K562 (cell line): ENCODE measurements at regions not wholly inside any gene's neighbourhood (a gene's known extent, or its start where the extent isn't known, plus 50 kb on each side); places are given as distances from the start of the nearest gene placed in this dataset.

ENCODE experiments used
- ATAC-seq: fragments of 200-7000 bp; cut with Tn5 transposase; 3 replicates; pipeline ENCODE4 v1.9.1; 2020; ENCODE audit warnings: moderate library complexity
- BruUV-seq: library from RNA; stranded (reverse); fragments of 400-500 nt; replicated peaks from 2 replicates; lab custom pipeline; 2021; lab: Mats Ljungman, UMichigan
- CTCF ChIA-PET: fragments of 300-600 bp; formaldehyde crosslinking; extraction: SDS; loops from one replicate; lab custom pipeline; 2021; ENCODE audit warnings: low intra/inter-chr PET ratio; lab: Yijun Ruan, JAX
- POLR2A ChIA-PET: fragments of 300-600, 350-650 bp; sonication (Branson Sonifier 250); formaldehyde crosslinking; extraction: SDS; loops from one replicate; lab custom pipeline; 2021; ENCODE audit warnings: antibody characterized with exemption, inconsistent platforms; lab: Yijun Ruan, JAX
- DNase-seq, 4 experiments: peaks; one replicate each; pipeline versions ENCODE4 v3.0.0 to v3.0.0-alpha.2; 2011 to 2018; ENCODE audit warnings: low spot score in 3 of 4, mixed read lengths in 3 of 4; ENCODE audit errors: extremely low read depth in 1 of 4
- FAIRE-seq: peaks from 2 replicates; lab custom pipeline; 2011; peaks lifted over from hg19 to GRCh38; lab: Jason Lieb, UNC
- H2AFZ ChIP-seq: 2 replicates; pipeline ENCODE4 v1.6.0; 2011; ENCODE audit warnings: low read depth, low read length, control low read depth, inconsistent platforms
- H3K27ac ChIP-seq: fragments of 200-600 bp; 3 replicates; pipeline ENCODE4 v1.8.0; 2011; ENCODE audit warnings: low read depth, mild to moderate bottlenecking, control low read depth, inconsistent platforms, low read length, moderate library complexity, mixed read lengths; ENCODE audit errors: extremely low read depth
- H3K27me3 ChIP-seq, 2 experiments: fragments of 300-600 bp in 1 of 2; 2 replicates in 1 of 2; 3 replicates in 1 of 2; pipeline versions ENCODE4 v1.6.0 to v1.8.0; 2011; ENCODE audit warnings: inconsistent platforms in 2 of 2, low read length in 2 of 2, mild to moderate bottlenecking in 1 of 2, mixed read lengths in 1 of 2, moderate library complexity in 1 of 2; ENCODE audit not compliant: control insufficient read depth in 2 of 2, insufficient read depth in 2 of 2
- H3K36me3 ChIP-seq: fragments of 300-600 bp; 3 replicates; pipeline ENCODE4 v1.8.0; 2011; ENCODE audit warnings: mild to moderate bottlenecking, low read length, inconsistent platforms; ENCODE audit not compliant: control insufficient read depth, insufficient read depth
- H3K4me1 ChIP-seq, 2 experiments: fragments of 200-600 bp in 1 of 2; replicated peaks in 1 of 2; 2 replicates in 1 of 2; 3 replicates in 1 of 2; pipeline versions ENCODE4 v1.5.1 to v1.8.0; 2011; ENCODE audit warnings: inconsistent platforms in 2 of 2, low read length in 2 of 2, mild to moderate bottlenecking in 1 of 2, mixed read lengths in 1 of 2, moderate library complexity in 1 of 2; ENCODE audit not compliant: control insufficient read depth in 2 of 2, insufficient read depth in 2 of 2
- H3K4me2 ChIP-seq: 2 replicates; pipeline ENCODE4 v1.6.1; 2011; ENCODE audit warnings: low read length, control low read depth, inconsistent platforms, mixed read lengths; ENCODE audit not compliant: insufficient read depth
- H3K4me3 ChIP-seq: fragments of 200-600 bp; sonication (generic), shearing (Covaris generic); 2 replicates; pipeline ENCODE4 v1.5.1; 2016; ENCODE audit warnings: control low read depth, inconsistent platforms
- H3K79me2 ChIP-seq: fragments of 200-600 bp; 3 replicates; pipeline ENCODE4 v1.8.0; 2011; ENCODE audit warnings: low read length, inconsistent platforms; ENCODE audit not compliant: control insufficient read depth, insufficient read depth
- H3K9ac ChIP-seq, 2 experiments: 2 replicates each; pipeline versions ENCODE4 v1.6.0 to v1.6.1; 2011; ENCODE audit warnings: low read depth in 2 of 2, low read length in 2 of 2, control low read depth in 1 of 2, inconsistent platforms in 1 of 2, mild to moderate bottlenecking in 1 of 2, mixed read lengths in 1 of 2; ENCODE audit not compliant: insufficient read depth in 1 of 2
- H3K9me1 ChIP-seq: one replicate; pipeline ENCODE4 v1.6.0; 2011; ENCODE audit warnings: inconsistent platforms, mild to moderate bottlenecking, low read length, moderate library complexity; ENCODE audit not compliant: control insufficient read depth, insufficient read depth
- H3K9me3 ChIP-seq: replicated peaks from 2 replicates; pipeline ENCODE4 v1.5.1; 2011; ENCODE audit warnings: low read depth, low read length, inconsistent platforms; ENCODE audit not compliant: control insufficient read depth, insufficient read depth
- H4K20me1 ChIP-seq: replicated peaks from 2 replicates; pipeline ENCODE4 v1.6.1; 2011; ENCODE audit warnings: low read length, inconsistent platforms, mixed read lengths; ENCODE audit not compliant: control insufficient read depth, insufficient read depth
- CC2D1A ChIP-seq: fragments of 450-650 bp; IDR thresholded peaks from 2 replicates; pipeline ENCODE4 v1.6.1; 2017; ENCODE audit warnings: mild to moderate bottlenecking
- CHD2 ChIP-seq: IDR thresholded peaks from 2 replicates; pipeline ENCODE4 v1.6.1; 2011; ENCODE audit warnings: low read depth, low read length
- CREB1 ChIP-seq, 2 experiments: sonication (generic) in 1 of 2; formaldehyde crosslinking in 1 of 2; IDR thresholded peaks; 2 replicates each; pipeline versions ENCODE4 v1.6.1 to v1.8.0; 2012 to 2022; ENCODE audit warnings: inconsistent platforms in 1 of 2, mild to moderate bottlenecking in 1 of 2, missing genetic modification reagents in 1 of 2, moderate library complexity in 1 of 2
- FOXJ2 ChIP-seq: fragments of 200-800 bp; sonication (Bioruptor generic); IDR thresholded peaks from 2 replicates; pipeline ENCODE4 v1.6.1; 2016; ENCODE audit warnings: missing genetic modification characterization, missing compliant biosample characterization
- MEIS2 ChIP-seq: fragments of 450-650 bp; IDR thresholded peaks from 2 replicates; pipeline ENCODE4 v1.6.1; 2014; ENCODE audit warnings: mild to moderate bottlenecking; ENCODE audit not compliant: partially characterized antibody
- YY1 ChIP-seq, 3 experiments: IDR thresholded peaks; 2 replicates each; pipeline ENCODE4 v1.6.1; 2011; ENCODE audit warnings: low read length in 2 of 3, mild to moderate bottlenecking in 2 of 3, moderate library complexity in 2 of 3, borderline replicate concordance in 1 of 3, control low read depth in 1 of 3, low read depth in 1 of 3; ENCODE audit not compliant: insufficient read depth in 3 of 3, insufficient replicate concordance in 2 of 3, control insufficient read depth in 1 of 3, insufficient read length in 1 of 3; ENCODE audit errors: extremely low read depth in 1 of 3
- ZNF41 ChIP-seq: fragments of 250-450 bp; sonication (Bioruptor Pico); conservative IDR thresholded peaks from 2 replicates; pipeline ENCODE4 v1.4.0; 2020; ENCODE audit warnings: mild to moderate bottlenecking
- WGBS: fragments of 100-300 bp; shearing (Covaris generic); methylation state at CpG from one replicate; pipeline ENCODE4 v1.1.6; 2016; ENCODE audit warnings: low coverage, mixed read lengths; ENCODE audit not compliant: insufficient coverage; ENCODE audit errors: missing lambda C conversion rate; 5-methylcytosine and 5-hydroxymethylcytosine counted together
- in situ Hi-C: fragments of 300-500 bp; cut with MboI; formaldehyde crosslinking; loops from 4 replicates; pipeline ENCODE4 v1.15.0; 2018; ENCODE audit warnings: inconsistent platforms, mixed read lengths
- intact Hi-C: fragments of 100-400 bp; cut with micrococcal nuclease; formaldehyde crosslinking; loops from 2 replicates; pipeline ENCODE4 v1.14.2; 2022
- TF ChIP-seq, protein P1 (sequence below): fragments of 450-650 bp; IDR thresholded peaks from 2 replicates; pipeline ENCODE4 v1.6.1; 2017; ENCODE audit warnings: antibody characterized with exemption, mild to moderate bottlenecking
- TF ChIP-seq, protein P2 (sequence below): sonication (generic); formaldehyde crosslinking; IDR thresholded peaks from 2 replicates; pipeline ENCODE4 v1.8.1; 2022; ENCODE audit warnings: missing genetic modification reagents
- TF ChIP-seq, protein P3 (sequence below): fragments of 450-650 bp; formaldehyde crosslinking; IDR thresholded peaks from 2 replicates; pipeline ENCODE4 v1.4.0; 2022; ENCODE audit warnings: missing genetic modification characterization
- TF ChIP-seq, protein P4 (sequence below): fragments of 450-650 bp; IDR thresholded peaks from one replicate; pipeline ENCODE4 v1.6.1; 2018; ENCODE audit warnings: mild to moderate bottlenecking, moderate library complexity; ENCODE audit not compliant: partially characterized antibody

DNA sequence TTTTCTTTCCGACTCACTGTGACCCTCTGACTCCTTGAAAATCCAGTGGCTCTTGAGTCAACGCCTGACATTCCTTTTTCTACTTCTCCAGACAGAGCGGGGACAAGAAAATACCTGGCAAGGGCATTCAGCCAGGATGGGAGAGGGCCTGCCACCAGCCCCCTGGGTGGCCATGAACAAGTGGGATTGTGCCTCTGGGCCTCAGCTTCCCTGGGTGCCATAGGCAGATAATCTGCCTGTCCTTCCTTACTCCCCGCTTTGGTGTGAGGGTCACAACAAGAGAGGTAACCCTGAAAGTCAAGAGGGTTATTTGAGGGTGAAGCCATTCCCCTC, 613.9 kb upstream of the CADM1 start (continued):
- TF ChIP-seq, protein P1, sequence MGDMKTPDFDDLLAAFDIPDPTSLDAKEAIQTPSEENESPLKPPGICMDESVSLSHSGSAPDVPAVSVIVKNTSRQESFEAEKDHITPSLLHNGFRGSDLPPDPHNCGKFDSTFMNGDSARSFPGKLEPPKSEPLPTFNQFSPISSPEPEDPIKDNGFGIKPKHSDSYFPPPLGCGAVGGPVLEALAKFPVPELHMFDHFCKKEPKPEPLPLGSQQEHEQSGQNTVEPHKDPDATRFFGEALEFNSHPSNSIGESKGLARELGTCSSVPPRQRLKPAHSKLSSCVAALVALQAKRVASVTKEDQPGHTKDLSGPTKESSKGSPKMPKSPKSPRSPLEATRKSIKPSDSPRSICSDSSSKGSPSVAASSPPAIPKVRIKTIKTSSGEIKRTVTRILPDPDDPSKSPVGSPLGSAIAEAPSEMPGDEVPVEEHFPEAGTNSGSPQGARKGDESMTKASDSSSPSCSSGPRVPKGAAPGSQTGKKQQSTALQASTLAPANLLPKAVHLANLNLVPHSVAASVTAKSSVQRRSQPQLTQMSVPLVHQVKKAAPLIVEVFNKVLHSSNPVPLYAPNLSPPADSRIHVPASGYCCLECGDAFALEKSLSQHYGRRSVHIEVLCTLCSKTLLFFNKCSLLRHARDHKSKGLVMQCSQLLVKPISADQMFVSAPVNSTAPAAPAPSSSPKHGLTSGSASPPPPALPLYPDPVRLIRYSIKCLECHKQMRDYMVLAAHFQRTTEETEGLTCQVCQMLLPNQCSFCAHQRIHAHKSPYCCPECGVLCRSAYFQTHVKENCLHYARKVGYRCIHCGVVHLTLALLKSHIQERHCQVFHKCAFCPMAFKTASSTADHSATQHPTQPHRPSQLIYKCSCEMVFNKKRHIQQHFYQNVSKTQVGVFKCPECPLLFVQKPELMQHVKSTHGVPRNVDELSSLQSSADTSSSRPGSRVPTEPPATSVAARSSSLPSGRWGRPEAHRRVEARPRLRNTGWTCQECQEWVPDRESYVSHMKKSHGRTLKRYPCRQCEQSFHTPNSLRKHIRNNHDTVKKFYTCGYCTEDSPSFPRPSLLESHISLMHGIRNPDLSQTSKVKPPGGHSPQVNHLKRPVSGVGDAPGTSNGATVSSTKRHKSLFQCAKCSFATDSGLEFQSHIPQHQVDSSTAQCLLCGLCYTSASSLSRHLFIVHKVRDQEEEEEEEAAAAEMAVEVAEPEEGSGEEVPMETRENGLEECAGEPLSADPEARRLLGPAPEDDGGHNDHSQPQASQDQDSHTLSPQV = no peak

DNA sequence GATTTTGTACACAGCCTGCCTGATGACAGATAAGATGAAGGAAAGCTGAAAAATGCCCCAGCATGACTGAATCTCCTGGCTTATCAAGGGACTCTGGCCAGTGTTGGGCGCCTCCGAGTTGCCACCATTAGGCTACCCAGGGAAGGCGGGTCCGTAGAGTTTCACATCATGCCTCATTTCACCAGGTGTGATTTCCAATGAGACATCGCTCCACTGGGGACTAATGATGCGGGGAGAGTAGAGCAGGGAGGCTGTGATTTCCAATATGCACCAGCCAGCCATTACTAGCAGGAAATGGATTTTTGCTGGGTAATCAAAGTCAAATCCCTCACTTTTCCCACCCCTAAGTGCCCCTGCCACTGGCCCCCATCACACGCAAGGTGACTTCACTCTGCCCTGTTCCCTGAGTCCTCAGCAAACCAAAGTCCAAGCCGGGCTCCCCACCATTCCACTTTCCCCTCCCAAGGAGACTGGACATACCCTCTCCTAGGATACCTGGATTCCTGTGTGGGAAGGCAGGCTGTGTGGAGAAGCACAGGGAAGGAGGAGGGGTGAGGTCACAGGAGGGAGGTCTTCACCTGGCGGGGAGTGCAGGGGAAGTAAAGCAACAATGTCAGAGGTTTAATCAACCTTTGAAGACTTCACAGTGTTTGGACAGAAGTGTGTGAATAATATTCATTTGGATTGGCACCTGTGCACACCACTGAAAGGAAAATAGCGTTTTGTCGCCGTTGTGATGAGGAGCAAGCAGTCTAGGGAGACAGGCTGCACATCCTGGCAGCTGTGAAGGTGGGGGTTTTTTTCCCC, 613.3 kb upstream of the CADM1 start:
- no peaks in the 10 kb centered on the region for H3K79me2 ChIP-seq
- no peaks in the 10 kb centered on the region for H3K4me1 ChIP-seq
- no peaks in the 10 kb centered on the region for H3K9me3 ChIP-seq
- no peaks in the 10 kb centered on the region for H3K9me1 ChIP-seq
- WGBS = 1% methylated on average over 12 of the region's 12 CpGs
- no peak overlapping the region for H2AFZ ChIP-seq
- intact Hi-C loops (no loop called here), in situ Hi-C loops (no loop called here)
- H3K27ac ChIP-seq = no peak overlapping the region
- CTCF ChIA-PET = no interaction called here
- ATAC-seq = no peak
- DNase-seq = no peak
- no peak overlapping the region for H3K4me2 ChIP-seq
- H3K36me3 ChIP-seq = no peaks in the 10 kb centered on the region
- no peak overlapping the region for H3K9ac ChIP-seq
- no peak for FAIRE-seq
- H3K27me3 ChIP-seq = no peaks in the 10 kb centered on the region
- H3K4me3 ChIP-seq = no peak overlapping the region
- no peaks in the 10 kb centered on the region for H4K20me1 ChIP-seq
- no TSS peak for BruUV-seq
- TF ChIP-seq CREB1 (IDR thresholded peaks at IDR 0.05) (no peak), CREB1 (CRISPR knock-in tag; IDR thresholded peaks at IDR 0.05) (no peak), ZNF41 (CRISPR knock-in tag) (no peak), YY1 (IDR thresholded peaks at IDR 0.05; ENCODE audit: borderline replicate concordance in 1 of 3, control insufficient read depth in 1 of 3, extremely low read depth in 1 of 3, insufficient read depth in 3 of 3, insufficient read length in 1 of 3, insufficient replicate concordance in 2 of 3, low read depth in 1 of 3, low read length in 2 of 3) (no peak), MEIS2 (no peak), CHD2 (no peak), FOXJ2 (no peak), CC2D1A (no peak)
- TF ChIP-seq, protein P2, sequence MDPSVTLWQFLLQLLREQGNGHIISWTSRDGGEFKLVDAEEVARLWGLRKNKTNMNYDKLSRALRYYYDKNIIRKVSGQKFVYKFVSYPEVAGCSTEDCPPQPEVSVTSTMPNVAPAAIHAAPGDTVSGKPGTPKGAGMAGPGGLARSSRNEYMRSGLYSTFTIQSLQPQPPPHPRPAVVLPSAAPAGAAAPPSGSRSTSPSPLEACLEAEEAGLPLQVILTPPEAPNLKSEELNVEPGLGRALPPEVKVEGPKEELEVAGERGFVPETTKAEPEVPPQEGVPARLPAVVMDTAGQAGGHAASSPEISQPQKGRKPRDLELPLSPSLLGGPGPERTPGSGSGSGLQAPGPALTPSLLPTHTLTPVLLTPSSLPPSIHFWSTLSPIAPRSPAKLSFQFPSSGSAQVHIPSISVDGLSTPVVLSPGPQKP = no peak
- TF ChIP-seq, protein P3, sequence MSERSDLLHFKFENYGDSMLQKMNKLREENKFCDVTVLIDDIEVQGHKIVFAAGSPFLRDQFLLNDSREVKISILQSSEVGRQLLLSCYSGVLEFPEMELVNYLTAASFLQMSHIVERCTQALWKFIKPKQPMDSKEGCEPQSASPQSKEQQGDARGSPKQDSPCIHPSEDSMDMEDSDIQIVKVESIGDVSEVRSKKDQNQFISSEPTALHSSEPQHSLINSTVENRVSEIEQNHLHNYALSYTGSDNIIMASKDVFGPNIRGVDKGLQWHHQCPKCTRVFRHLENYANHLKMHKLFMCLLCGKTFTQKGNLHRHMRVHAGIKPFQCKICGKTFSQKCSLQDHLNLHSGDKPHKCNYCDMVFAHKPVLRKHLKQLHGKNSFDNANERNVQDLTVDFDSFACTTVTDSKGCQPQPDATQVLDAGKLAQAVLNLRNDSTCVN = no peak
- TF ChIP-seq, protein P4, sequence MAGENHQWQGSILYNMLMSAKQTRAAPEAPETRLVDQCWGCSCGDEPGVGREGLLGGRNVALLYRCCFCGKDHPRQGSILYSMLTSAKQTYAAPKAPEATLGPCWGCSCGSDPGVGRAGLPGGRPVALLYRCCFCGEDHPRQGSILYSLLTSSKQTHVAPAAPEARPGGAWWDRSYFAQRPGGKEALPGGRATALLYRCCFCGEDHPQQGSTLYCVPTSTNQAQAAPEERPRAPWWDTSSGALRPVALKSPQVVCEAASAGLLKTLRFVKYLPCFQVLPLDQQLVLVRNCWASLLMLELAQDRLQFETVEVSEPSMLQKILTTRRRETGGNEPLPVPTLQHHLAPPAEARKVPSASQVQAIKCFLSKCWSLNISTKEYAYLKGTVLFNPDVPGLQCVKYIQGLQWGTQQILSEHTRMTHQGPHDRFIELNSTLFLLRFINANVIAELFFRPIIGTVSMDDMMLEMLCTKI = no peak
- TF ChIP-seq, all 486 proteins: peak for 0
- POLR2A ChIA-PET = interaction anchor here (0.7 kb wide), 1 partner anchor 171 kb away, joined by 5 read pairs; no protein-coding TSS in a partner anchor
